ENCODE measurements at regions not wholly inside any gene's neighbourhood (a gene's known extent, or its start where the extent isn't known, plus 50 kb on each side); places are given as distances from the start of the nearest gene placed in this dataset.
"Not testable (repeated sequence)": the region's sequence is repeated elsewhere in the genome, so short reads cannot be mapped to it uniquely, and the experiment has no call there.

DNA sequence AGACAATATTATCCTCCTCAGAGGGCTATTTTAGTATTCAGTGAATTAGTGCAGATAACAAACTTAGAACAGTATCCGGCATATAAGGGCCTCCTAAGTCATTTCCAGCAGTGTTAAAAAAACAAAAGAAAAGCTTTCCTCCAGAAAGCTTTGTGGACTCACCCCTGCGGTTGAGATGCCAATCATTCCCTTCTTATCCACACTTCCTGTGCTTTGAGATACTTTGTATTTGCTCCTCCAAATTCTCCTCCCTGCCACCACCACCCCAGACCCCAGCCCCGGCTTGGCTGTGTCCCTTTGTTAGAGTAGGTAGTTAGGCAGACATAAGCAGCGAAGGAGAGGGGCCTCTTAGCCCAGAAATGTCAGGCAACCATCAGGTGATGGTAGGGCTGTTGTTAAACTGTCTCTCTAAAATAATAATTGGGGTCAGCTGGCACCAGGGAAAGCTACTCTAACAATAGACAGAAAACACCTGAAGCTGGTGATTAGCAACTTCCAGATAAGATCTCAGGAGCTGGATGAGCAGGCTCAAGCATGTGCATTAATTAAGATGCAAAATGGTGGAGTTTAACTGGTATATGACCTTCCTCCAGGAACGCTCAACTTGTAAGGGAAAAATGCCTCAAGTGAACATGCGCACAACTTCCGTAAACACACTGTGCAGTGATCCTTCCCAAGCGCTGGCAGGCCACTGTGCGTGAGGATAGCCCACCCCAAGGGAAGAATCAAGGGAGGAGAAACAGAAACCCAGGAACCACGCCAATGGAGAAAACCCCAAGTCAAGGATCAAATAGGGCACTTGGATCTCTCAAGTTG is 152.1 kb upstream of the EEA1 start:
- DNase-seq, result peak; percentile 93

DNA sequence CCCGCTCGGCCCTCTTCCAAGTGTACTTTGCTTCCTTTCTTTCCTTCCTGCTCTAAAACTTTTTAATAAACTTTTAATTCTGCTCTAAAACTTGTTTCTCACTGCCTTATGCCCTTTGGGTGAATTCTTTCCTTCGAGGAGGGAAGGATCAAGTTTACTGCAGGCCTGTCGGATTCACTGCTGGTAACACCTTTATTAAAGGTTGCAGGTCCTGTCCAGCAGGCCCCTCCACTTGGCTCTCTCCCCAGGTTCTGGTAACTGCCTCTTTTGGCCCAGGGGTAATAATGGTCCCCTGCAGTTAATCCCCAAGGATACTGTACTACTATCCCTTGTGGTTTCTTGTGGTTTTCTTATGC is 152.7 kb upstream of the EEA1 start:
- DNase-seq, result no peak

DNA sequence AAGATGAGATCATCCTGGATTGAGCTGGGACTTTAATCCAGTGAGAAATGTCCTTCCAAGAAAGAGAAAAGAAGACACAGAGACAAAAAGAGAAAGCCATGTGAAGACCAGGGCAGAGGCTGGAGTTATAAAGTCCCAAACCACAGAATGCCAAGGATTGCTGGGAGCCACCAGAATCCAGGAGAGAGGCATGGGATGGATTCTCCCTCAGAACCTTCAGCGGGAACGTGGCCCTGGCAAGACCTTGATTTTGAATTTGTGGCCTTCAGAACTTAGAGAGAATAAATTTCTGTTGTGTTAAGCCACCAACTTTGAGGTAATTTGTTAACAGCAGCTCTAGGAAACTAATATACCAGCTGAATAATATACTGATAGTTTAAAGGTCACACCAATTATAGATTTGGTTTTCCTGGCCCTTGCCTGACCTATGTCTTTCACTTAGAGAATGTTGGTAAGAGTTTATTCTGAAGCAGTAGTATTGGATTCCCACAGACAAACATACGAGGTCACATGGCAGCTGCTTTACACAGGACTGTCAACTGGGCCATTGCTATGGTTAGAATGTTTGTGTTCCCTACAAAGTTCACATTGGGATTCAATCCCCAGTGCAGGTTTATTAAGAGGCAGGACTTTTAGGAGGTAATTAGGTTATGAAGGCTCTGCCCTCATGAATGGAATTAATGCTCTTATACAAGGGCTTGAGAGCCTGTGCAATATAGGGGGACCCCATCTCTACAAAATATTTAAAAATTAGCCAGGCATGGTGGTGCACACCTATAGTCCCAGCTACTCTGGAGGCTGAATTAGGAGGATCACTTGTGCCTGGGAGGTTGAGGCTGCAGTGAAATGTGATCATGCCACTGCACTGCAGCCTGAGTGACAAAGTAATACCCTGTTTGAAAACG is 156.5 kb upstream of the EEA1 start:
- no peak for DNase-seq

DNA sequence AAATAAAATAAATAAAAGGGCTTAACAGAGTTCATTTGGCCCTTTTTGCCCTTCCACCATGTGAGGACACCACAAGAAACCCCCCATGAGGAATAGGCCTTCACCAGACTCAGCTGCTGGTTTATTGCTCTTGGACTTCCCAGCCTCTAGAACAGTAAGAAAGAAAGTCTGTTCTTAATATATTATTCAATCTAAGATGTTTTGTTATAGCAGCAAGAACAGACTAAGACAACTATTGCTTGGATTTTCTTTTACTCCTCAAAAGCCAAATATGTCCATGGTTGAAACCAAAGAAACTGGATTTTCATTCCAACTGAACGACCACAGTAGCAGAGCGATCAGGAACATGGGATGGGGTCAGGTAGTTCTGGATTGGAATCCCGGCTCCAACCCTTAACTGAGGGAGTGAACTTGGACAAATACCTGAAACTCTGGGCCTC is 157.2 kb upstream of the EEA1 start:
- no peak for DNase-seq

DNA sequence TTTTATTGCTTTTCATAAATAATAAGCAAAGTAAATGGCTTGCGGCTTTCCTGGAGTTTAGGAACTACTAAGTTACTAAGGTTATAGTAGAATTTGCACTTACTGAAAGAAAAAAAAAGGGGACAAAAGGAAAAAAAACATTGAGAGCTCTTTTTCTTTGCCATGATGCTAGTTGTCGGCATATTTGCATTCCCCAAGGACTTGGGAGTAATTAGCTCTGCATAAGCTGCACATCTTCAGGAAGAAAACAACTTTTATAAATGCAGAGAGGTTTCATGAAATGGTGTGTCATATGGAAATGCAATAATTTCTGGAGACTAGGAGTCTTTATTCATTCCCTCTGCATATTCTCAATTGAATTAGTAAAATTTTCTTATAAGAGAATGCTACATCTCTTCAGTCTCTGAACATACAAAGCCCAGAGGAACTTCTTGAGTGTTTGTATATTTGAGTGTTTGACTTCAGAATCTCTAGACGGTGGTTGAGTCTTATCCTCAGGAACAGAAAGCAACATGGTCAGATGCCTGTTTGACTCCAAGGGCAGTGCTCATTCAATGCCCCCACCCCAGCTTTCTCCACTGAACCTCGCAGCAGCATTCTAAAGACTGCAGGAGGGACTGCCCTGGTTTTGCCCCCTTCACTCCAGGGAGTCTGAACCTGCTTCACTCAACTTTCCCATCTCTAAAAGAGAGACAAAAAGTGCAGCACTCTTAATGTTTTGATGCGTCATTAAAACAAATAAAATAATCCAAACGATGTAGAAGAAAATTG is 158.9 kb upstream of the EEA1 start:
- DNase-seq, result peak; percentile 26

DNA sequence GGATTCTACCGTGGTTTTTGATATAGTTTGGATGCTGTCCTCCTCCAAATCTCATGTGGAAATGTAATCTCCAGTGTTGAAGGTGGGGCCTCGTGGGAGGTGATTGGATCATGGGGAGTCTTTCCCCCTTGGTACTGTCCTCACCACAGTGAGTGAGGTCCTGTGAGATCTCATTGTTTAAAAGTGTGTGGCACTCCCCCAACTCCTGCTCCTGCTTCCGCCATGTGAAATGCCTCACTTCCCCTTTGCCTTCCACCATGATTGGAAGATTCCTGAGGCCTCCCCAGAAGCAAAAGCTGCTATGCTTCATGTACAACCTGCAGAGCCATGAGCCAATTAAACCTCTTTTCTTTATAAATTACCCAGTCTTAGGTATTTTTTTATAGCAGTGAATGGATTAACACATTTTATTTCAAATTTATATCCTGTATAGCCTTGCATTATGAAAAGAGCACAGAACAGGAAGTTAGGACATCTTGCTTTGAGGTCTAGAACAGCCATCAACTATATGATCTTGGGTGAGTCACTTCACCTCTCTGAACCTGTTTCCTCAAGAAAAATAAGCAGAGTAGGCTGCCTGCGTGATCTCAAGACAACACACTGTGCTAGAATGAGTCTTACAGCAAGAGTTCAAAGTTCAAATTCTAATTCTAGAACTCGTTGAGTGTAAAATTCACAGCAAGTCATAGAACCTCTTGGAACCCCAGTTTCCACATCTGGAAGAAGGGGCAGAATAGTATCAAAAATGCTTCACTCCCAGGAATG is 160.9 kb upstream of the EEA1 start:
- DNase-seq, result peak; percentile 74

DNA sequence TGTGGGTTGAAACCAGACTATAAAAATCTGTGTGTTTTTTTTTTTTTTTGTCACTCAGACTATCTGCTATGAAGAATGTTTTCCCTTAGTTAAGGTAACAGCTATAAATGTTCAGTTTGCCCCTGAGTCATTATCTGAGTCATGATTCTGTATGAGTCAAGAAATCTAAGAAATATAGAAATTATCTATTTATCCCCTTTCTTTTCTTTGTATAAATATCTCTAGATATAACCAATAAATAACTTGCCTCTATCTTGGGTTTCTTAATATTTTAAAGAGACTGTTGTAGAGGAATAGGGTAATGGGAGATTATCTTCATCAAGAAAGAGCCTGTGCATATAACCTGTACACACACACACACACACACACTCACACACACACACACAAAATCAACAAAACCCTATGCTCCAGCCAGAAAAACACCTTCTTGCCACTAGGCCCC is 161.7 kb upstream of the EEA1 start:
- peak; percentile 81 for DNase-seq

DNA sequence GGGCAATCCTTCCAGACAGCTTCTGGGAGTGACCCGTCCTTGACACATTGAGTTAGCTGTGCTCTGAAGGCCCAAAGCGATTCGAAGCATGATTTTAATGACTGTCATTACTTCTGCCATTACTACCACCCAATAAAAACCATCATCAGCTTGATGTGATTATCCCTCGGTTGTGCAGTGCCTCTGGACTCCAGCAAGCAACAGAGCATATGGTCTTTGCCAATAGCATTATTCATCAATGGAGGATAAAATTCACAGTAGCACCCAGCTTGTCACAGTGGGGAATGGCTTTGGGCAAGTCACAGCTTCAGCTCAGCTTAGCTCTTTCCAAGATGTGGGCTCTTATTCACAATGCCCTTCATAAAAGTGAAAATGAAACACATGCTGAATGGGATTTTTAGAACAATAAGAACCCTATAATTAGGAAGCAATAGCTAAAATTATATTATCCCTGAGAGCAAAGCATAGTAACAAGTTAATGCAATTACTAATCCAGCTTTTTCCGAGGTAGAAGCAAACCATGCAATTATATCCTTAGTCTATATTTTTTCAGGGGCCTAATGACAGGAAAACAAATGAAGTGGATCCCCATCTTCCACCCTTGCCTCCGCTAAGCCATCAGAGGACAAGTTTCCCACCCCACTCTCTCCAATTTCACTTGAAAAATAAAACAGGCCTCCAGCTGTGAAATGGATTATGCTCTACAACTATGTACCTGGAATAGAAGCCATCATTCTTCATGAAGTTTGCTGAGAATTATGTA is 163.0 kb upstream of the EEA1 start:
- DNase-seq, result no peak

DNA sequence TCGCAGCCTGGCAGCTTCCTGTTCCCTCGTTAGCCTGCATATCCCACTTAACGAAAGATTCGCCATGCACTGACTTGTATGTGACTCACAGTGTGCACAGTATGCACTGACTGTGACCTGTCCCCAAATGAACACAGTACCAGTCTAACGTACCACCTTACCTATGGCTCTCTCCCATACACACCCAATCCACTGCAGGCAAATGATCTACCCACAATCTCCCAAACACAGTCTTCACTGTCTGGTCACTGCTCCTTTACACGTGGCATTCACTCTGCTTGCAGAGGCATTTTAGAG is 163.5 kb upstream of the EEA1 start:
- DNase-seq, result no peak

DNA sequence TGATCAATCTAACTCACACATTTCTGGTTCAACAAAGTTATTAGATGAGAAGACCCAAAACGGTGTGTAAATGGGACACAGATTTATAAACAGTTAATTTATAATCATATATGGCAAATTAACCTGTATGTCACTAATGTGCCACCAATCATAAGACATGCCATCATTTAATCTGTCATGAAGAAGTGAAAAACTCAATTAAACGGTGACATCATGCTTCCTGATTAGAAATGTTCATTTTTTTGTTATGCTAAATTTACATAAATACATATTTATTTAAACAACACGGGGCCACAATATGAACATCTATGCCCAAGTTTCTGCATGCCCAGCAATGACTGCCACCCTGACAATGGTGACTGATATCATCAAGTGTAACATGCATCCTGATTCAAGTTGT is 164.1 kb upstream of the EEA1 start:
- DNase-seq, result no peak

DNA sequence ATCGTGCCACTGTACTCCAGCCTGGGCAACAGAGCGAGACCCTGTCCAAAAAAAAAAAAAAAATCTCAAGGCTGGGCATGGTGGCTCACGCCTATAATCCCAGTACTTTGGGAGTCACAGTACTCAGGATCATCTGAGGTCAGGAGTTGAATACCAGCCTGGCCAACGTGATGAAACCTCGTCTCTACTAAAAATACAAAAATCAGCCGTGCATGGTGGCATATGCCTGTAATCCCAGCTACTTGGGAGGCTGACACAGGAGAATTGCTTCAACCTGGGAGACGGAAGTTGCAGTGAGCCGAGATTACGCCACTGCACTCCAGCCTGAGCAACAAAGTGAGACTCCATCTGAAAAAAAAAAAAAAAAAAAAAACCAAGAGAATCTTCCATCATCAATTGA is 165.1 kb upstream of the EEA1 start:
- DNase-seq, result not testable (repeated sequence)

DNA sequence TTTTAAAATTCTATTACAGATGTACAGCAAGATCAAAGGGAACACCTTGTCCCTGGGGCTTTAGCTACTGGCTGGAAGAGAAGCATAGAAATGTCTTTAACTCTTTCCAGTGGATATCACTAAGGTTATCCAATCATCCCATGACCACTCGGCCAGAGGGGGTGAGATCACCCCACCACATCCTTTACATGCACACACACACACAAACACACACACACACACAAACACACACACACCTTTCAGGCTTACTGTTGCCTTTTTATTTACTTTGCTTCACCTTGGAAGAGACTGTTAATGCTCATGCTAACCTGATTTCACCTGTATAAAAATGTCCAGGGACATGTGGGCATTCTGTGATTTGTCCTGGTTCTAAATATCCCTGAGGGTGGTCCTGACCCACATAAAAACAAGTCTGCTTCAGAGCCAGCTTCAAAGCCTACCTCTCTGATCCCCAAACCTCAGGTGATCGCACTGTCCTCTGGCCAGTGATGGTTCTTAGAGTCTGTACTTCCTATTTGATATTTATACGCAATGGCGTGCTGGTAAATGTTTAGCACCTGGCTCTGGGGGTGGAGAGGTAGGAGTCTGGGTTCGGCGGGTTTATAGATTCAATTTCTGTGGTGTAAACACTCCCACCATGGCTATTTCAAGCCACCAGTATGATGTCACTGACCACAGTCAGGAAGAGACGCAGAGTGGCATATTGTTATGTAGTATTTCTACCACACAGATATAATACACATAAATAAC is 166.1 kb upstream of the EEA1 start:
- no peak for DNase-seq

DNA sequence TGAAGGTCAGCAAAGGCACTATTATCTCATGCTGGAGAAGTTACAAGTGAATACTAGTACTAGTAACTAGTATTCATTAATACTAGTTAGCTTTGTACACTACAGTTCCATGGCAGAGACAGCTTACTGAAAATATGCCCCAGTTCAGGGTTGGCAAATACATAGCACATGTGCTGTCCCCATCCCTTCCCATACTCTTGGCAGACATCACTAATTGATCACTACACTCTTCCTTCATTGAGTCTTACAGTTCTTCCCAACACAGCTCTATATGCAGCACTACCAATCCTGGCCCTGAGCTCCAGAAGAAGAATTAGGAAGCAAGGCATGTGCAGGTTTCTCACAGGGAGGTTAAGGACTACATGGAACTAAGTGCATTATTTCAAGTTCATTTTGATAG is 168.3 kb upstream of the EEA1 start:
- no peak for DNase-seq

DNA sequence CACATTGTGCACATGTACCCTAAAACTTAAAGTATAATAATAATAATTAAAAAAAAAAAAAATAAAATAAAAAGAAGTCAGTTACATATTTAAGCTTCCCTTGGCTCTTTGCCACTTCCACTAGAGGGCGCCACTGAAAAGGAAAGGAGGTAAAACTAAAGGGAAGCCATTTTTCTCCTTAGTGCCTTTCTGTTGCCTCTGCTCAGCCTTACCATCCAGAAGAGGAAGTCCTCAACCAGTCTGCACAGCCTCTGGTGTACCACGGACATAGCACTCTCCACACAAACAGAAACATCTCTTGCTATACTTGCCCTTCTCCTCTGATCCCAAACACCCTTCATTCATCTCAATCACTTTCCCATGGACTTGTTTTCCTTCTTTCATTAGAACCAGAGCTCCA is 169.0 kb upstream of the EEA1 start:
- DNase-seq, result peak; percentile 59

DNA sequence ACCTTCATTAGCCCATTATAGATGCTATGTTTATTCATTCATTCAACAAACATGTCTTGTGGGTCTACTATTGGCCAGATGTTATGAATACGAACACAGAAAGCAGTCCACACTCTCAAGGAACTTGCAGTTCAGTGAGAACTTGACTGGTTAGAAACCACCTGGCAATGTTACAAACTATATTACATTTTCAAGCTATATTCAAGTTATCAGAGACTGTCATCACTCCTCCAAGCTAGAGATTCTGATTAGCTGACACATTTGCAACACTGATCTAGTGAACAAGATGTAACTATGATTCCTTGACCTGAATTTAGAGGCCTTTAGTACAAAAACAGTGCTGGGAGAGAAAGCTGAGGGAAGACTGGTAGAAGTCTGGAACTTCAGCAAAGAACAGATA is 170.7 kb upstream of the EEA1 start:
- DNase-seq, result no peak

DNA sequence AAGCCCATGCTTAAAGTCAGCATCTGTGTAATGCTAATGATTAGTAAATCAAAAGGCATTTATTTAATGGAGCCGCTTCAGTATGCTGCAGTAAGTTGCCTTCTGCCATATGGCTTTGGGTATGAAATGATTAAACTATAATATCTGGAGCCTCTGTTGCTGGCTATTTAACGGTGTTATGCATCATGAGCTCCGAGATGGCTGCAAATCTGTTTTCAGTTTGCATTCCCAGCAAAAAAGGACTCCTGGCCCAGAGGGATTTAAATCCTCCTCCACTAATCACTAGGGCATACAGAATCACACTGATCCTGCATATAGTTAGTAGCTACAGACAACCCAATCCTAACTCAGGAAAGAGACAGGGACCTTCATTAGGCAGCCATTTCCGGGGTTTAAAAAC is 171.5 kb upstream of the EEA1 start:
- no peak for DNase-seq

DNA sequence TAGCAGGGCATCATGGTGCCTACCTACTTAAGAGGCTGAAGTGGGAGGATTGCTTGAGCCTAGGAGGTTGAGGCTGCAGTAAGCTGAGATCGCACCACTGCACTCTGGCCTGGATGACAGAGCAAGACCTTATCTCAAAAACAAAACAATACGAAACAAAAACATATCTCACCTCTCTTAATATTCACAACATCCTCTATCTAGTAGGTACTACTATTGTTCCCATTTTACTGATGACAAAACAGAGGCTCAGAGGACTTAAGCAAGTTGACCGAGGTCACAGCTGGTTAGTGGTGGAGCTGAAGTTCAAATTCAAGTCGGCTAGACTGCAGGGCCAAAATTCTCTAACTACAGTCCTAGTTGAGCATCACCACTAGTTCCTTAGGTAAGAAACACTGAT is 172.3 kb upstream of the EEA1 start:
- no peak for DNase-seq

DNA sequence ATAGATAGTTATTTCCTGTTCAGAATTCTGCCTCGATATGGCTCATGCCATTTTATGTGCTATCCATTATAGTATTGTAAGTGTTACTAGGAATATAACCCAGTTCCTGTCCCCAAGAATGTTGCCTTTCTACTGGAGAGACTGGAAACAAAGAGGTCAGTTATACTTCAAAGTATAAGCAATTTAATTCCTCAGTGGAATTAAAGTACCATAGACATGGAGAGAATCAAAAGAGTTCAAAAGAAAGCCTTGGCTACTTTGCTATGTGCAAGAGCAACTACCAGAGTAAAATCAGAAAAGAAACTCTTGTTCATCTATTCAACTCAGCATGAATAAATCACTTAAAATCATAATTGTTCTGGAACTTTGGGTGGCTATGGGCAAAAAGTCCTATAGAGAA is 173.2 kb upstream of the EEA1 start:
- DNase-seq, result no peak

DNA sequence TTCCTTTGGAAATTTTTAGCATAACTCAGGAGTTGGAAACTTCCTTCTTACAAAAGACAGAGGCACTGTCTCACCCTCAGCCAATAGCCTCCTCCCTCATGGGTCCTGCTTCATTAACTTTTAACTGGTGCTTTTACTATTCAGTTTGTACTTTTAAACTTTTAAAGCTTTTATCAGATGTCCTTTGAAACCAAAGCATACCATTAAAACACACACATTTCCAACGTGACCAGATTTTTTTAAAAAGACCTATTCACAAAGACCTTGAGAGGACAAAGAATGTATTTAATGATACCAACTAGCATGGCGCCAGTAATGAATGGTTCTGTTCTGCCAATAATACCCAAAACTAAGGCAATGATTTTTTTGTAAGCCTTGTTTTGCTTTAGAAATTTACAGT is 173.6 kb upstream of the EEA1 start:
- no peak for DNase-seq

DNA sequence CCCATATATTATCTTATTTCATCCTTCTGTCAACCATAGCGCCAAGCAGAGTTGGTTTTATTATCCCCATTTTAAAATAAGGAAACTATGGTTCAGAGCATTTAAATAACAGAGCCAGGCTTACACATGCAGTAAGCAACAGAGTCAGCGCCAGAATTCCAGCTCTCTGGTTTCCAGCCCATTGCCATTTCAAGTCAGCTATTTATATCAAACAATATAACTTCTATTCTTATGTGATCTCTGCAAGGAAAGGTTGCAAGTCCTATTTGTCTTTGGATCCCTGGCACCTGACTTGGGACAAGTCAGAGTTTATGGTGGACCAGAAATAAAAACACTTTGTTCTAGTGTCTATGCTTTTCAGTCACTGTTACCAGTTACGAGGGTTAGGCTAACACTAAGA is 174.1 kb upstream of the EEA1 start:
- no peak for DNase-seq

DNA sequence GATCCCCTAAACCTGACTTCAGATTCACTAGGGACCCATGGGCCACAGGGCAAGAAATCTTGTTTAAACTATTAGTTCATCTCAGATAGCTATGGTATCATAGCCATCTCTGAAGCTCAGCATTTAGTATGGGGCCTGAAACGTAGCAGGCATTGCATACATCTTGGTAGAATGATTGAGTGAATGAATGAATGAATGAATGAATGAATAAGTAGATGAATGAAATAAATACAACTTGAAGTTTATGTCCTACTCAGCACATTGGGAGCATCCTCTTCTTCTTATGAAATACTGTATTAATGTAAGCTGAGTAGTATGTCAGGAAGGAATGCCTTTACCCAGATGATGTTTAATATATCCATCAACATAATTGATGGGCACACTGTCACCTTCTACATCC is 175.4 kb upstream of the EEA1 start:
- no peak for DNase-seq

Measured in fibroblast of skin of back (primary cell).